Hepatocyte (in vitro differentiated cells): ENCODE measurements at regions not wholly inside any gene's neighbourhood (a gene's known extent, or its start where the extent isn't known, plus 50 kb on each side); places are given as distances from the start of the nearest gene placed in this dataset.

Source experiments
- EZH2phosphoT487 ChIP-seq: fragments of 200-600 bp; sonication (generic); IDR thresholded peaks from one replicate; pipeline ENCODE4 v1.6.1; 2018; ENCODE audit warnings: antibody characterized with exemption, mild to moderate bottlenecking, low read depth, moderate library complexity; ENCODE audit not compliant: unreplicated experiment, severe bottlenecking
- TF ChIP-seq, protein P1 (sequence below): fragments of 200-600 bp; sonication (generic); IDR thresholded peaks from 2 replicates; pipeline ENCODE4 v1.5.1; 2016; ENCODE audit warnings: antibody characterized with exemption, mild to moderate bottlenecking; ENCODE audit not compliant: poor library complexity

DNA sequence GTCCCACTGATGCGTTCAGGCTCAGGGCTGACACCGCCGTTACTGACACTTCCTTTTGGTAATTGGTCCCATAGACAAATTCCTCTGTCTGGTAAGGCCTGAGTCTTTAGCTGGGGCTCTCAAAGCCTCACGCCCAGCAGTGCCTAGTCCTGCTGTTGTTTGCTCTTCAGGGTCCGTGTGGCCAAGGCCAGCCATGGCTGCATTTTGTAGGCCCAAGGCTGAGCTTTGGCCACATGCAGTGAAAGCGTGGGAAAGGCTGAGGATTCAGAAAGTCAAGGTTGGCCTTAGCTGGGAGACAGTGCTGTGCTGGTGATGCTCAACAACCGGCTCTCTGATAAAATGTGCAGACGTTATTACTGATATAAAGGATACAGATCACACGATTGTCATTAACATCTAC is 63.5 kb upstream of the C1orf174 start:
- TF ChIP-seq, protein P1, sequence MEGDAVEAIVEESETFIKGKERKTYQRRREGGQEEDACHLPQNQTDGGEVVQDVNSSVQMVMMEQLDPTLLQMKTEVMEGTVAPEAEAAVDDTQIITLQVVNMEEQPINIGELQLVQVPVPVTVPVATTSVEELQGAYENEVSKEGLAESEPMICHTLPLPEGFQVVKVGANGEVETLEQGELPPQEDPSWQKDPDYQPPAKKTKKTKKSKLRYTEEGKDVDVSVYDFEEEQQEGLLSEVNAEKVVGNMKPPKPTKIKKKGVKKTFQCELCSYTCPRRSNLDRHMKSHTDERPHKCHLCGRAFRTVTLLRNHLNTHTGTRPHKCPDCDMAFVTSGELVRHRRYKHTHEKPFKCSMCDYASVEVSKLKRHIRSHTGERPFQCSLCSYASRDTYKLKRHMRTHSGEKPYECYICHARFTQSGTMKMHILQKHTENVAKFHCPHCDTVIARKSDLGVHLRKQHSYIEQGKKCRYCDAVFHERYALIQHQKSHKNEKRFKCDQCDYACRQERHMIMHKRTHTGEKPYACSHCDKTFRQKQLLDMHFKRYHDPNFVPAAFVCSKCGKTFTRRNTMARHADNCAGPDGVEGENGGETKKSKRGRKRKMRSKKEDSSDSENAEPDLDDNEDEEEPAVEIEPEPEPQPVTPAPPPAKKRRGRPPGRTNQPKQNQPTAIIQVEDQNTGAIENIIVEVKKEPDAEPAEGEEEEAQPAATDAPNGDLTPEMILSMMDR = no peak
- no peak for TF ChIP-seq EZH2phosphoT487
